ENCODE measurements at regions not wholly inside any gene's neighbourhood (a gene's known extent, or its start where the extent isn't known, plus 50 kb on each side); places are given as distances from the start of the nearest gene placed in this dataset.

DNA sequence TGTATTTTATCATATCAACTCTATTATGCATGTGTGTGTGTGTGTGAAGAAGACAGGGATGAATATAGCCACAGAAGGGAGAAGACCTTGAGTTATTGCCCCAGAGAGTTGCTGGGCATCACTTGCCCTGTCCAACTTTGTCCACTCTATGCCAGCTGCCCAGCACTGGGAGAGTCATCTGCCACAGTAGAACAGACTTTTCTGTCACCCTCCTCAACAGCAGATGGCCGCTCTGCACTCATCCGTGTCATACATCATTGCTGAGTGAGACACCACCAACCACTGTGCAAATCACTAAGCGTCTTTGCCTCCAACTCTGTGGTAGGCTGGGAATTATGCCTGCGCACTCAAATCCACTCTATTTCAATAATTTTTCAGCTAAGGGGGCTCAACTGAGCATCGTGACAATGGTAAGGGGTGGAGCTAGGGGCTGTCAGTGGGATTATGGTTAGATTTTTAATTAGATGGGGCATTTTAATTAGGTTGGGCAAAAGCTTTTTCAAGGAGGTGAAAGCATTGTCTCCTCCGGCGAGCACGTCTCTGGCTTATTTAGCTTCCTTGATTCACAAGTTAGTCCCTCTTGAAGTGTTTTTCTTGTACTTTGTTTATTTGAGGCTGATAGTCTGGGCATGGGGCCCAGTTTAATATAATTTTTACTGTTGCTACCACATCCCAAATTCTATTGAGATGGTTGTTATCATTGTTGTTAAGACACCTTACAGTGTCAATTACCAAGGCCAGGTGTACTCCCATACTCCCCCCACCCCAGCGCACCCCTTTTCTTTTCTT, 100.1 kb upstream of the KLF3 start:
- no peak for TF ChIP-seq EZH2 (IDR thresholded peaks at IDR 0.05; ENCODE audit: borderline replicate concordance, low read length)
- no peak for TF ChIP-seq CTCF (conservative IDR thresholded peaks at IDR 0.05 in 1 of 2, IDR thresholded peaks at IDR 0.05 in 1 of 2; ENCODE audit: extremely low read depth in 1 of 2, insufficient read depth in 1 of 2, low read depth in 1 of 2, low read length in 2 of 2)
